Testis (tissue), 2 donors: ENCODE measurements at regions not wholly inside any gene's neighbourhood (a gene's known extent, or its start where the extent isn't known, plus 50 kb on each side); places are given as distances from the start of the nearest gene placed in this dataset.

ENCODE experiments used
- DNase-seq: peaks from one replicate; pipeline ENCODE4 v3.0.0-alpha.2; 2019
- H3K27ac ChIP-seq, 2 donors: fragments of 200-600 bp; sonication (generic); one replicate each; pipeline ENCODE4 v1.5.1; 2019
- H3K27me3 ChIP-seq: fragments of 200-600 bp; sonication (generic); one replicate; pipeline ENCODE4 v1.5.1; 2019
- H3K36me3 ChIP-seq: fragments of 200-600 bp; sonication (generic); one replicate; pipeline ENCODE4 v1.5.1; 2017; ENCODE audit warnings: low read depth; ENCODE audit errors: missing control alignments
- H3K4me1 ChIP-seq: fragments of 200-600 bp; sonication (generic); one replicate; pipeline ENCODE4 v1.5.1; 2019
- H3K4me3 ChIP-seq, 2 donors: fragments of 200-600 bp; sonication (generic); one replicate each; pipeline ENCODE4 v1.5.1; 2017 to 2019
- H3K9me3 ChIP-seq: fragments of 200-600 bp; sonication (generic); one replicate; pipeline ENCODE4 v1.5.1; 2017
- CTCF ChIP-seq, 3 experiments: fragments of 450-650 bp in 2 of 3; fragments of 200-600 bp in 1 of 3; sonication (generic) in 1 of 3; IDR thresholded peaks; one replicate each; pipeline ENCODE4 v1.5.1; 2016 to 2019; ENCODE audit warnings: antibody characterized with exemption in 3 of 3, mild to moderate bottlenecking in 2 of 3, moderate library complexity in 1 of 3
- POLR2A ChIP-seq: fragments of 450-650 bp; IDR thresholded peaks from one replicate; pipeline ENCODE4 v1.6.1; 2017; ENCODE audit warnings: antibody characterized with exemption, mild to moderate bottlenecking, moderate library complexity
- WGBS, 2 donors: methylation state at CpG; one replicate each; pipeline ENCODE4 v1.1.5; 2018; 5-methylcytosine and 5-hydroxymethylcytosine counted together
- intact Hi-C: fragments of 100-400 bp; cut with DNase I; formaldehyde crosslinking; loops from one replicate; pipeline ENCODE4 v1.15.1; 2023; ENCODE audit warnings: low total_unique reads

DNA sequence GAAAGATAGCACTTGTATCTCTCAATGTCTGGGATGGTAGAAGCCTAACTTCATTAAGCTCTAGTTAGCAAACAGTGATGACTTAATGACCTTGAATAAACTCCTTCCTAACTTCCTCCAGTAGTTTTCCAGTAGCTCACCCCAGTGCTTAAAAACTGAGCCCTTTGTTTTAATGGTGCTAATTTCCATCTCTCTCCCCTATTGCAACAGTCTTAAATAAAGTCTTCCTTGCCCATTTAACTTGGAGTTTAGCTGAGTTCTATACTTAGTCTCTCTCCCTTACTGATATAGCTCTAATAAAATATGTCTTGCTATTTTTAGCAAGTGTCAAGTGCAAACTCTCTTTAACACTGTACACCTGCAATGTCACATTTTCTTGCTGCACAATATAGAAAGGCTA, 267.0 kb downstream of the CCDC85A start:
- no peak overlapping the region for H3K27ac ChIP-seq
- no peaks in the 10 kb centered on the region for H3K27me3 ChIP-seq
- TF ChIP-seq CTCF (IDR thresholded peaks at IDR 0.05), result no peak
- no peaks in the 10 kb centered on the region for H3K9me3 ChIP-seq
- no peaks in the 10 kb centered on the region for H3K36me3 ChIP-seq
- DNase-seq, result no peak
- intact Hi-C loops, result no loop called here
- no peak overlapping the region for H3K4me3 ChIP-seq
- H3K4me1 ChIP-seq, result no peaks in the 10 kb centered on the region

GRCh38 chr2:56455642-56456041, 271.9 kb downstream of the CCDC85A start:
- 89 to 94% methylated on average over 2 of the region's 2 CpGs for WGBS, 2 donors
- DNase-seq, result no peak
- H3K36me3 ChIP-seq, result no peaks in the 10 kb centered on the region
- H3K27ac ChIP-seq, result no peak overlapping the region
- no peaks in the 10 kb centered on the region for H3K27me3 ChIP-seq
- H3K4me1 ChIP-seq, result no peaks in the 10 kb centered on the region
- intact Hi-C loops, result no loop called here
- no peak overlapping the region for H3K4me3 ChIP-seq
- H3K9me3 ChIP-seq, result no peaks in the 10 kb centered on the region
- no peak for TF ChIP-seq POLR2A
- no peak for TF ChIP-seq CTCF (IDR thresholded peaks at IDR 0.05)

DNA sequence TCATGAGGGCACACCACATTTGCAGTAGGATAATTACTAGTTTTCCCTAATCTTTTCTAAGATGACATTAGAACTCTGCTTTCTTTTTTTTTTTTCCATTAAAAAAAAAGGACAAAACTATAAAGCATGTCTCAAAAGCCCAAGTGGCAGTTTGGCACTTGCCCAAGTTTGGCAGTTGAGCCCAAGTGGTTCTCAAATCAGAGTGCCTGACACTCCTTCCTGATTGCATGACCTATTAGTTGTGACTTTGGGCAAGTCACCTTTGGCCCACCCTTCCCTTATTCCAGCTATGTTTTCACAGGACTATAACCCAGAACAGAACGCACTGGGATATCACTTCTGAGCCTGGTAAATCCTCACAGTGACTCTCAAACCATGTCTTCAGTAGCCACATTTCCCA, 273.0 kb downstream of the CCDC85A start:
- WGBS, 2 donors, result 92% methylated on average over 1 of the region's 1 CpG
- intact Hi-C loops, result no loop called here
- no peak overlapping the region for H3K27ac ChIP-seq
- H3K4me3 ChIP-seq, result no peak overlapping the region
- DNase-seq, result no peak
- H3K27me3 ChIP-seq, result no peaks in the 10 kb centered on the region
- TF ChIP-seq POLR2A, result no peak
- TF ChIP-seq CTCF (IDR thresholded peaks at IDR 0.05), result no peak
- no peaks in the 10 kb centered on the region for H3K4me1 ChIP-seq
- no peaks in the 10 kb centered on the region for H3K36me3 ChIP-seq
- no peaks in the 10 kb centered on the region for H3K9me3 ChIP-seq

DNA sequence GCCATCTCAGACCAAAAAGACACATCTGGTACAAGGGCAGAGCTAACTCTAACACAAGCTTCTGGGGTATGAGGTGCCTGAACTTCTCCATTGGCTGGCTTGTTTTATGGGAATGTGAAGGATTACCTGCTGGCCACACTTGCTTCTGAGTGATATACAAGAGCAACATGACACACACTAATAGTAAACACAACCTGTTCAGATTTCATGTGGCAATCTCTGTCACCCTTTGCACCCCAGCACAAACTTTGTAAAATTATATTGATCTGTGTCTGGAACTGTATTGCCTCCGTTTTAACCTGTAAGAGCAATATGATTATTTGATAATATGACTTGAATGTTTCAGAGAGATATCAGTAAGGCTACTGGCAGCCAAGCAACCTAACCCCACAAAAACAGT, 276.7 kb downstream of the CCDC85A start:
- no peak for TF ChIP-seq CTCF (IDR thresholded peaks at IDR 0.05)
- no peak for TF ChIP-seq POLR2A
- Histone ChIP-seq H3K36me3 (no peaks in the 10 kb centered on the region), H3K4me1 (no peaks in the 10 kb centered on the region), H3K4me3 (no peak overlapping the region), H3K27me3 (no peaks in the 10 kb centered on the region), H3K9me3 (no peaks in the 10 kb centered on the region), H3K27ac (no peak overlapping the region)
- intact Hi-C loops, result no loop called here
- WGBS, 2 donors, result 82 to 92% methylated on average over 1 of the region's 1 CpG
- no peak for DNase-seq

DNA sequence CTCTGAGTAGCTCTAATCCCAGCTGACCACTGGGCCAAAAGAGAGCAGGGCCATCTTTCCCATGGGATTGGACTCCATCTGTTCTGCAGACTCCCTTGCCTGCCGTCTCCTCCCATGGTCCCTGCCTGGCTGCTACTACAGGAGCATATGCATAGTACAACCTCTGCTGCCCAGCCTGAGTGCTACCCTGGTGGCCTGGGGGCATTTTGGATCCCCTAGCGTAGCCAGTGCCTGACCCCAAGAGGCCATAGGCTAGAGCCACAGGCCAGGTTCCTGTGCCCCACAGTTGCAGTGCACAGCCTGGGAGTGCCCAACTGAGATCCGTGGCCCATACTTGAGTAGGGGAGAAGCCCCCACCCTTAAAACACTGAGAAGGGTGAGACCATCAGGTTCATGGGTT, 280.3 kb downstream of the CCDC85A start:
- H3K27ac ChIP-seq, result no peak overlapping the region
- H3K4me1 ChIP-seq, result no peaks in the 10 kb centered on the region
- no peaks in the 10 kb centered on the region for H3K36me3 ChIP-seq
- no peak for DNase-seq
- H3K9me3 ChIP-seq, result no peaks in the 10 kb centered on the region
- no peaks in the 10 kb centered on the region for H3K27me3 ChIP-seq
- 82 to 86% methylated on average over 2 to 3 of the region's 3 CpGs for WGBS, 2 donors
- TF ChIP-seq POLR2A (no peak), CTCF (IDR thresholded peaks at IDR 0.05) (no peak)
- no peak overlapping the region for H3K4me3 ChIP-seq
- intact Hi-C loops, result no loop called here
